ENCODE measurements at regions not wholly inside any gene's neighbourhood (a gene's known extent, or its start where the extent isn't known, plus 50 kb on each side); places are given as distances from the start of the nearest gene placed in this dataset.

DNA sequence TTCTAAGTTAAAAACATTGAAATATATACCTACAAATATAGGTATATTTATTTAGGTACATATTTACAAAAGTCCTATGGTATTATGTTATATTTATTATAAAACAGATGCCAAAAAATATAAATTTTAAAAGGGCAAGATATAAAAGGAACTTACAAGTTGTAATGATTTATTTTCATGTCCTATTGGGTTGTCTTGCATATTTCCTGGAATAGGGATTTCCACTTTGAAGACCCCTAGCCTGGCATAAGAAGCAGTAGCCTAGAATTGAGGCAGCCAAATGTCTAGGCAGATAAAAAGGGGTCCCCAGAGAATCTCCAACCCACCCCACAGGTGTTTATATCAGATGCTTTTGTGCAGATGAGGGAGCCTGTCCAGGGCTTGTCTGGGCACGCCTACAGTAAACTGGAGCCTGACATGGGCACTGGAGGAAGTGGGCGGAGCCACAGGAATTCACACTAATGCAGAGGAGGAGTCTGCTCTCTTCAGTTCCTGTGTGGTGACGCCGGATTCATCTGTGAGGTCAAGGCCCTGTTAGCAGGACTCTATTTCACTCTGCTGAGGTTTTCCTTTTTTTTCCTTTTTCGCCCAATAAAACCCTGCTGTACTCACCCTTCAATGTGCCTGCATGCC is 1088.9 kb upstream of the PIK3C3 start:
- DNase-seq = no peak

GRCh38 chr18:40864846-40865245 is 1090.2 kb upstream of the PIK3C3 start:
- DNase-seq = no peak

DNA sequence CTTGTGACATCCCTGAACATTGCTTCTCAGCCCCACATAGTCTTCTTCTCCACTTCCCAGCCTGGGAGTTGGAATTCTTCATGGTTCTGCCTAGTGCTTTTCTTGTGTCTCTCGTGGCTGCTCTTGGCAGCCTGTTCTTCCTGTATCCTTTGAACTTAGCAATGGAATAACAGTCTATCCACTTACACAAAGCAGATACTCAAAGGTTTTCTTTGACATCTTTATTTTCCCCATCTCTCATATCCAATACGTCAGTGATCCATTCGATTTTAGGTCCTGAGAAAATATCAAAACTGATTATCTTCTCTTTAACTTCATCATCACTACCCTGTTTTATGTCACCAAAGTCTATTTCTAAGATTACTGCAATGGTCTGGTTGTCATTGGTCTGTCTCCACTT is 1091.2 kb upstream of the PIK3C3 start:
- DNase-seq = no peak

DNA sequence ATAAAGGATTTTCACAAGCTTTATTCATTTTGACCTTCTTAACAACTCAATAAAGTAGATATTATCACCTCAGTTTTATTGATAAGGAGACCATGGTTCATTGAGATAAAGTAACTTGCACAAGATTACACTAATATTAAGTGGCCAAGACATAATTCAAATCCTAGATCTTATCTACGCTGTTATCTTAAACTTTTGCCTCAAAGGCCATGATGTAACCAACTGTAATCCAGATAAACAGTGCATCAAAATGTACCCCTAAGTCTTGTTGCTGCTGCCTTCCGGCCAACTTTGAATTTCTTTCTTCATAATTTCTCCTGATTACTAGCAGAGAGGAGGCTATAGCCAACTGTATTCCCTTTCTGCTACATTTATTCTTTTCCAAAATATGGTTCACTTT is 1094.8 kb upstream of the PIK3C3 start:
- DNase-seq = no peak

DNA sequence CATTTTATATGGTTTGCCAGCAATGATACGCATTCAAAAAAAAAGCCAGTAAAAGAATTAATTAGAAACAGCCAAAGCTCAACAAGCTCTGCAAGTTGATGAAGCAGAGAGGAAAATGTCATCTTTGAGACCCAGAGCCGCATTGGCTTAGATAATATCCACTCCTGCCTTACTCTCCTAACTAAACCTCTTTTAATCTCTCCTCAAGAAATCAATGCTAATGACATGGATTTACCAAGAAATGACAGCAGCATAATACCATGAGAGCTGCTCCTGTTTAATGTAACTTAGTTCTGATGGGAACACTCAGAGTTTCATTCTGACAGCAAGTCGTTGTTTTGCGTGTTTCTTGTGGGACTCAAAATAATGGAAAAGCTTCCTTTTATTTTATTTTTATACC is 1099.4 kb upstream of the PIK3C3 start:
- peak in 1 of 2 experiments; percentile 43 for DNase-seq

GRCh38 chr18:40852406-40852805 is 1102.6 kb upstream of the PIK3C3 start:
- no peak for DNase-seq

DNA sequence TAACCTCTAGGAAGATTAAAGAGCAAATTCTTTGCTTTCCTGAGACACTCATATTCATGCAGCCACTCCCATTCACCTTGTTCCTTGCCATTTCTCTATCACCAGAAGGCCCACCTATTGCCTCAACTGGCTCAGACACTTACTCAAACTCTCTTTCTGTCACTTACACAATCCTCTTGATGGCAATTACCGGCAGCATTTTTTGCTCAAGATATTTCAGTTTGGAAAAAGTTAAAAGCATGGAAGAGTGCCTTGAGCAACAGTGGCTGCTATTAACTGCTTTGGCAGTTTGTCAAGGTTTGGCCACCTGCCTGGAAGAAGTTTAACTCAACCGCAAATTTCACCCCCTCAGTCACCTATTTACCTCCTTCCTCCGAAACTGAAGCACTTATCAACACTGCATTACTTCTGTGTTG is 1104.0 kb upstream of the PIK3C3 start:
- no peak for DNase-seq

DNA sequence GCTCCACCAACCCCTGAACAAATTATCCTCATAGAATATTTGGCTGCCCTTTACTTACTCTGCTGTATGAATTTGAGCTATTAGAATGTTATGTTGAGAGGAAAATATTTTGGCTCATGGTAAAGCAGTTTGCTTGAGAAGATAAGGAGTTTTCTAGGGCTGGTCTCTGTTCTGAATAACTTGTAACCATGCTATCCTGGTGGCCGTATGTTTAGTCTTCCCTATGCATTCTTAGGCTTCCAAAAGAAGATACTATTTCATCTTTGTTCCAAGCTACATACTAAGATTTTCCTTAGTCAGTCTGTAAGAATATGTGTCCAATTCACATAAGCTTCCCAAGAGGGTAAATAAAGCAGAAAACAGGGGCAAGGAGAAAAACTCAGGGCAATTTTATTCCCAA is 1105.1 kb upstream of the PIK3C3 start:
- no peak for DNase-seq

GRCh38 chr18:40841467-40841866 is 1113.6 kb upstream of the PIK3C3 start:
- no peak for DNase-seq

- no peak for DNase-seq
These were observed 1114.0 kb upstream of the PIK3C3 start for GRCh38 chr18:40841063-40841462.

GRCh38 chr18:40832362-40832761 is 1122.7 kb upstream of the PIK3C3 start:
- DNase-seq = no peak

DNA sequence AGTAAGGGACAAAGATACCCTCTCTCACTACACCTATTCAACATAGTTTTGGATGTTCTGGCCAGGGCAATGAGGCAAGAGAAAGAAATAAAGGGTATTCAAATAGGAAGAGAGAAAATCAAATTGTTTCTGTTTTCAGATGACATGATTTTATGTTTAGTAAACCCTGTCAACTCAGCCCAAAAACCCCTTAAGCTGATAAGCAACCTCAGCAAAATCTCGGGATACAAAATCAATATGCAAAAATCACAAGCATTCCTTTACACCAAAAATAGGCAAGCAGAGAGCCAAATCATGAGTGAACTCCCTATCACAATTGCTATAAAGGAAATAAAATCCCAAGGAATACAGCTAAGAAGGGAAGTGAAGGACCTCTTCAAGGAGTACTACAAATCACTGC is 1130.7 kb upstream of the PIK3C3 start:
- DNase-seq = no peak

DNA sequence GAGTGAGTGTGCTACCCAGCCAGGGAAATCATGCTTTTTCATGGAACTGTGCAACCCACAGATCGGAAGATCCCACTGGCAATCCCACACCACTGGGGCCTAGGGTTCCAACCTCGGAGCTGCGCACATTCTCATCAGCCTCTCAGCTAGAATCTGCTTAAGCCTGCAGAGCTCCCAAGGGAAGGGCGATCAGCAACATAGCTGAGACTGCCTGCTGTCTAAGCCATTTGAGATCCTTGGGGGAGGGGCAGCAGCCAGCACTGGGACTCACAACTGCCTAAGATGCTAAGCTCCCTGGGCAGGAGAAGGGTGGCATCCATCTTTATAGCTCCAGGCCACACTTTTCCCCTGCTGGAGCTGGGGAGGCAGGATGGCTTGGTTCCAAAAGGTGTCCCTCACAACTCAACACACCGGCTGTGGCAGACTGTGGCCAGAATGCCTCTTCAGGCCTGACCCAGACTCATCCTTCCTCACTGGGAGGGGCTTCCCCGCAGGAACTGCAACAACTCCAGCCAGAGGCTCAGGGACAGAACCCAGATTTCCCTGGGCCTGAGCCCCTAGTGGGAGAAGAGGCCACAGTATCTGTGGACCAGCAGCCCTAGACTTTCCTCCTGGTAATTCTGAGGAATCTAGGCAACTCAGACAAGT is 1133.3 kb upstream of the PIK3C3 start:
- DNase-seq = peak; percentile 67 to 90

GRCh38 chr18:40812981-40813515 is 1142.0 kb upstream of the PIK3C3 start:
- DNase-seq = no peak

GRCh38 chr18:40810372-40810771 is 1144.7 kb upstream of the PIK3C3 start:
- DNase-seq = no peak

DNA sequence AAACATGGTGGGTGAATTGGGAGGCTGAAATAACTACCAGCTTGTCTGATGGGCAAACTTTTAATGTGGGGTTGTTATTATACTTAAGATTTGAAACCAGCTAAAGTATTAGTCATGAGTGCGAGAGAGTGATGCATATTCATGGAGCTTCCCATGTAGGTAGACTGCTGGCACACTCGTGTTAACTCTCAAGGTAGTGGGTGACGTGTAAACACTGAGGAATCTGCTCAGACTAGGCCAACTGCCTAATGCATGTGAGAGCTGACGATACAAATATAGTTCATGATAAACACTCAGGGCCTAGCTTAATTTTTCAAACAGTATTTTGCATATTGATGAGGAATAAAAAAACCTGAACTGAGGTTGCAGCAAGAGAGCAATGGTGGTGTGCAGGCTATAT is 1165.7 kb upstream of the PIK3C3 start:
- no peak for DNase-seq

- no peak for DNase-seq
These were observed 1172.4 kb upstream of the PIK3C3 start for GRCh38 chr18:40782453-40783130.

DNA sequence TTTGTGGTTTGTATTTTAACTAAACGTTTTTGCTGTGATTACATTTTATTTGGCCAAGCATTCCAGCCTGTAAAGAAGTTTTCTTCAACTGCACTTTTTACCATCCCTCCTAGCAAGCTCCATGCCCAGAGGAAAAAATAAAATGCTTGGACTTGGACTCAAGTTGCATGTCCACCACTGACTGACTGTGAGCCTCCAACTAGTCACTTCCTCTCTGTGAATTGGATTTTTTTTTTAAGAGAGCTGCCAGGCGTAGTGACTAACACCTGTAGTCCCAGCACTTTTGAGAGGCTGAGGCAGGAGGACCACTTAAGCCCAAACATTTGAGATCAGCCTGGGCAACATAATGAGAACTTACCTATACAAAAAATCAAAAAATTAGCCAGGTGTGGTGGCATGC is 1185.2 kb upstream of the PIK3C3 start:
- DNase-seq = no peak

DNA sequence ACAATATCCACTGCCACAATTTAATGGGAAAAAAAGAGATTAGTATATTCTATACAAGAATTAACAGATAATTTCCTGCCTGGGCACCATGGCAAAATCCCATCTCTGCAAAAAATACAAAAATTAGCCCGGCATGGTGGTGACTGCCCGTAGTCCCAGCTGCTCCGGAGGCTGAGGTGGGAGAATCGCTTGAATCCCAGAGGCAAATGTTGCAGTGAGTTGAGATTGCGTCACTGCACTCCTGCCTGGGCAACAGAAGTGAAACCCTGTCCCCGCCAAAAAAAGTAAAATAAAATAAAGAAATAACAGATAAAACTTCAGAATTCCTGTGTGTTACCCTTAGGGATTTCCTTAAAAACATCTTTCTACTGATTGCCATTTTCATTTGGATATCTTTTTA is 1194.8 kb upstream of the PIK3C3 start:
- no peak for DNase-seq

DNA sequence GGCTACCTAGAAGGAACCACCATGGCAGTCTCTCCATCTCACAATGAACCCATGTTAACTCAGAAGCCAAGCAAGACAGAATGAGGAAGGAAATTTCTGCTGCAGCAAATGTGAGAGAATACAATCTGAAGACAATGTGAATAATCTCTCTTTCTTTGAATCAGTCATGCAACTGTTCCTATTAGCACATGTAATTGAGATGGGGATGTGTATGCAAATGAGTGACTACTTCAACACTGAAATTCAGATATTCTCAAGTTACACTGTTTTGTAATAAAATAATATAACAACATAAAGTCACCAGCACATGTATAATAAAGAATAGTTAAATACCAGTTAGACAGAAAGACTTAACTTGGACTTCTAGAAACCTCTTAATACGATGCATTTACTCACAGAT is 1200.6 kb upstream of the PIK3C3 start:
- DNase-seq = no peak

- no peak for DNase-seq
These were observed 1202.7 kb upstream of the PIK3C3 start for GRCh38 chr18:40752316-40752715.

DNA sequence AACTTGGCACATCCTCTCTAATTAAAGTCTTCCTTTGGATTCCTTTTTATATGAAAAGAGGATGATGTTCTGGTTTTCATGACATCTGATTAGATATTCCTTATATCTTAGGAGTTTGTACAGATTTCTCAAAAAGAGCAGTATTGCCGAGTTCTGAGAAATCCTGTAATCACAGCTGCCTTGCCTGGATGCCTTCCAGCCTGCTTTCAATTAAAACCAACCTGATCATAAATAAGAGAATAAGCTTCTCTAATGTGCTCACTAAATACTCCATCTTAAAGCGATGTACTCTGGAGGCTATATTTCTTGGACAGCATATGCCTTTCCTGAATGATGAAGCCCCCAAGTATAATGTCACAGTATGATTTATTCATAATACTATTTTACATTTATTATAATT is 1203.8 kb upstream of the PIK3C3 start:
- DNase-seq = no peak

GRCh38 chr18:40739029-40739428 is 1216.0 kb upstream of the PIK3C3 start:
- no peak for DNase-seq

- DNase-seq = no peak
These were observed 1216.6 kb upstream of the PIK3C3 start for GRCh38 chr18:40738321-40738880.
